MM.1S (cell line): ENCODE measurements at regions not wholly inside any gene's neighbourhood (a gene's known extent, or its start where the extent isn't known, plus 50 kb on each side); places are given as distances from the start of the nearest gene placed in this dataset.
"Not testable (repeated sequence)": the region's sequence is repeated elsewhere in the genome, so short reads cannot be mapped to it uniquely, and the experiment has no call there.

Experiments
- DNase-seq: peaks from one replicate; pipeline ENCODE4 v3.0.0-alpha.2; 2015
- H2AFZ ChIP-seq: fragments of 300-600 bp; sonication (generic); 2 replicates; pipeline ENCODE4 v1.6.0; 2016; ENCODE audit warnings: antibody characterized with exemption, low read length
- H3F3A ChIP-seq: fragments of 300-600 bp; sonication (generic); 2 replicates; pipeline ENCODE4 v1.6.1; 2016; ENCODE audit warnings: mild to moderate bottlenecking, antibody characterized with exemption, low read length, moderate library complexity, mixed read lengths; ENCODE audit not compliant: insufficient read depth
- H3K27ac ChIP-seq: fragments of 300-600 bp; sonication (generic); 2 replicates; pipeline ENCODE4 v1.5.1; 2016; ENCODE audit warnings: mild to moderate bottlenecking, low read length
- H3K27me3 ChIP-seq: fragments of 300-600 bp; sonication (generic); replicated peaks from 2 replicates; pipeline ENCODE4 v1.6.0; 2016; ENCODE audit warnings: low read length; ENCODE audit not compliant: insufficient read depth
- H3K36me3 ChIP-seq: fragments of 300-600 bp; sonication (generic); replicated peaks from 2 replicates; pipeline ENCODE4 v1.6.1; 2016; ENCODE audit warnings: mild to moderate bottlenecking, low read length, mixed read lengths; ENCODE audit not compliant: insufficient read depth
- H3K4me1 ChIP-seq: fragments of 300-600 bp; sonication (generic); 2 replicates; pipeline ENCODE4 v1.6.1; 2016; ENCODE audit warnings: low read length, mixed read lengths
- H3K4me2 ChIP-seq: fragments of 300-600 bp; sonication (generic); 2 replicates; pipeline ENCODE4 v1.6.0; 2016; ENCODE audit warnings: low read depth, low read length
- H3K4me3 ChIP-seq: fragments of 300-600 bp; sonication (generic); 2 replicates; pipeline ENCODE4 v1.5.1; 2016; ENCODE audit warnings: low read length, mixed read lengths
- H3K79me2 ChIP-seq: fragments of 300-600 bp; sonication (generic); 2 replicates; pipeline ENCODE4 v1.6.1; 2016; ENCODE audit warnings: mixed run types, low read length, mixed read lengths
- H3K9ac ChIP-seq: fragments of 300-600 bp; sonication (generic); 2 replicates; pipeline ENCODE4 v1.6.1; 2016; ENCODE audit warnings: low read length, mixed read lengths
- H3K9me2 ChIP-seq: fragments of 300-600 bp; sonication (generic); replicated peaks from 2 replicates; pipeline ENCODE4 v1.6.1; 2016; ENCODE audit warnings: mild to moderate bottlenecking, low read length, mixed read lengths; ENCODE audit not compliant: insufficient read depth
- H3K9me3 ChIP-seq: fragments of 300-600 bp; sonication (generic); replicated peaks from 2 replicates; pipeline ENCODE4 v1.6.1; 2016; ENCODE audit warnings: mild to moderate bottlenecking, low read length, mixed read lengths; ENCODE audit not compliant: insufficient read depth
- H4K20me1 ChIP-seq: fragments of 300-600 bp; sonication (generic); 2 replicates; pipeline ENCODE4 v1.6.1; 2016; ENCODE audit warnings: mild to moderate bottlenecking, low read length, moderate library complexity, mixed read lengths; ENCODE audit not compliant: insufficient read depth
- EZH2 ChIP-seq: fragments of 300-600 bp; sonication (generic); optimal IDR thresholded peaks from 2 replicates; pipeline ENCODE3; 2017; ENCODE audit warnings: low read depth, mild to moderate bottlenecking, antibody characterized with exemption, low read length, mixed read lengths
- EZH2phosphoT487 ChIP-seq: fragments of 300-600 bp; sonication (generic); IDR thresholded peaks from 2 replicates; pipeline ENCODE4 v1.6.1; 2018; ENCODE audit warnings: antibody characterized with exemption, low read length
- TF ChIP-seq, protein P1 (sequence below): fragments of 300-600 bp; sonication (generic); IDR thresholded peaks from 2 replicates; pipeline ENCODE4 v1.5.1; 2016; ENCODE audit warnings: antibody characterized with exemption, low read length, mixed read lengths

GRCh38 chr14:105681606-105682185 lies 155.3 kb downstream of the TMEM121 start:
- H3K4me1 ChIP-seq, H3K9me2 ChIP-seq, H3K9me3 ChIP-seq, H3K27me3 ChIP-seq, H3K36me3 ChIP-seq, DNase-seq, H3F3A ChIP-seq, H2AFZ ChIP-seq, H3K4me2 ChIP-seq, H3K4me3 ChIP-seq, H4K20me1 ChIP-seq, H3K79me2 ChIP-seq: not testable (repeated sequence)
- peak overlapping the region; percentile 29; the same call in 1 of the 2 replicates for H3K9ac ChIP-seq
- H3K27ac ChIP-seq, result peak overlapping the region; percentile 46; the same call in 1 of the 2 replicates

GRCh38 chr14:105682442-105682841 lies 156.1 kb downstream of the TMEM121 start:
- not testable (repeated sequence) for H3K9ac ChIP-seq, H3K4me1 ChIP-seq, H3K9me2 ChIP-seq, DNase-seq, H3K36me3 ChIP-seq, H3K4me2 ChIP-seq, H3K79me2 ChIP-seq, H3F3A ChIP-seq, H3K27me3 ChIP-seq, H4K20me1 ChIP-seq, H2AFZ ChIP-seq, H3K27ac ChIP-seq, H3K9me3 ChIP-seq, H3K4me3 ChIP-seq

- no peak overlapping the region for H3K27ac ChIP-seq
- H3K79me2 ChIP-seq, result no peaks in the 10 kb centered on the region
- H3K4me2 ChIP-seq, result no peak overlapping the region
- no peaks in the 10 kb centered on the region for H3K9me3 ChIP-seq
- no peaks in the 10 kb centered on the region for H3F3A ChIP-seq
- TF ChIP-seq EZH2 (no peak), EZH2phosphoT487 (no peak)
- TF ChIP-seq, protein P1, sequence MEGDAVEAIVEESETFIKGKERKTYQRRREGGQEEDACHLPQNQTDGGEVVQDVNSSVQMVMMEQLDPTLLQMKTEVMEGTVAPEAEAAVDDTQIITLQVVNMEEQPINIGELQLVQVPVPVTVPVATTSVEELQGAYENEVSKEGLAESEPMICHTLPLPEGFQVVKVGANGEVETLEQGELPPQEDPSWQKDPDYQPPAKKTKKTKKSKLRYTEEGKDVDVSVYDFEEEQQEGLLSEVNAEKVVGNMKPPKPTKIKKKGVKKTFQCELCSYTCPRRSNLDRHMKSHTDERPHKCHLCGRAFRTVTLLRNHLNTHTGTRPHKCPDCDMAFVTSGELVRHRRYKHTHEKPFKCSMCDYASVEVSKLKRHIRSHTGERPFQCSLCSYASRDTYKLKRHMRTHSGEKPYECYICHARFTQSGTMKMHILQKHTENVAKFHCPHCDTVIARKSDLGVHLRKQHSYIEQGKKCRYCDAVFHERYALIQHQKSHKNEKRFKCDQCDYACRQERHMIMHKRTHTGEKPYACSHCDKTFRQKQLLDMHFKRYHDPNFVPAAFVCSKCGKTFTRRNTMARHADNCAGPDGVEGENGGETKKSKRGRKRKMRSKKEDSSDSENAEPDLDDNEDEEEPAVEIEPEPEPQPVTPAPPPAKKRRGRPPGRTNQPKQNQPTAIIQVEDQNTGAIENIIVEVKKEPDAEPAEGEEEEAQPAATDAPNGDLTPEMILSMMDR, result no peak
- H3K4me1 ChIP-seq, result peaks cover 5% of the 10 kb centered on the region; the same call in 1 of the 2 replicates
- no peaks in the 10 kb centered on the region for H3K36me3 ChIP-seq
- no peaks in the 10 kb centered on the region for H3K27me3 ChIP-seq
- no peaks in the 10 kb centered on the region for H3K9me2 ChIP-seq
- H3K4me3 ChIP-seq, result no peak overlapping the region
- no peak overlapping the region for H3K9ac ChIP-seq
- no peaks in the 10 kb centered on the region for H4K20me1 ChIP-seq
- H2AFZ ChIP-seq, result no peak overlapping the region
- DNase-seq, result no peak
Measured at GRCh38 chr14:105682956-105683570, 156.7 kb downstream of the TMEM121 start.

GRCh38 chr14:105684056-105684455 lies 157.7 kb downstream of the TMEM121 start:
- H3K27ac ChIP-seq, H3K9me2 ChIP-seq, H3K9me3 ChIP-seq, H3K4me1 ChIP-seq, H3F3A ChIP-seq, DNase-seq, H3K27me3 ChIP-seq, H3K36me3 ChIP-seq, H3K79me2 ChIP-seq, H3K4me2 ChIP-seq, H3K4me3 ChIP-seq, H4K20me1 ChIP-seq, H2AFZ ChIP-seq, H3K9ac ChIP-seq: not testable (repeated sequence)

GRCh38 chr14:105684597-105684996 lies 158.2 kb downstream of the TMEM121 start:
- not testable (repeated sequence) for H2AFZ ChIP-seq, H3K36me3 ChIP-seq, H3K9ac ChIP-seq, H3K4me3 ChIP-seq, H3K79me2 ChIP-seq, H4K20me1 ChIP-seq, H3K27me3 ChIP-seq, DNase-seq, H3K4me1 ChIP-seq, H3K4me2 ChIP-seq, H3K9me3 ChIP-seq, H3K9me2 ChIP-seq, H3F3A ChIP-seq
- peak overlapping the region; percentile 62; the same call in 1 of the 2 replicates for H3K27ac ChIP-seq
